GM19455 (cell line): ENCODE measurements at regions not wholly inside any gene's neighbourhood (a gene's known extent, or its start where the extent isn't known, plus 50 kb on each side); places are given as distances from the start of the nearest gene placed in this dataset.
"Not testable (repeated sequence)": the region's sequence is repeated elsewhere in the genome, so short reads cannot be mapped to it uniquely, and the experiment has no call there.

Experiments
- ATAC-seq: cut with Tn5 transposase; IDR thresholded peaks from one replicate; pipeline ENCODE4 v1.9.1; 2021; ENCODE audit not compliant: unreplicated experiment

DNA sequence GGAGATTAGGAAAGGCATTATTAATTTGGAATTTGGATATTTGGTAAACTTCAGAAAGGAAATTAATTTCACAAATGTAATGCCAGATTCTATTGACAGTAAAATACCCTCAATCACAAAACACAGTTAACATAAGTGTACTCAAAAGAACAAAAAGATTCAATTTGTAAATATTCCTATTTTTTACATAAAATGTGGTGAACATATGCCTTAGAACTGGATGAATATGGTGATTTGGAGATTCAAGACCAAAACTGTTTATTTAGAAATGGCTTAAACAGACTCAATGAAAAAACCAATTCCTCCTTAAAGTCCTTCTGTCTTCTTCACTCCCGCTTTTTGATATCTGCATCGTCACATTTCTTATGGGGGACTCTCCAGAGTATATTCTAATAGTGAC, 417.6 kb upstream of the TENM3 start:
- no peak for ATAC-seq

DNA sequence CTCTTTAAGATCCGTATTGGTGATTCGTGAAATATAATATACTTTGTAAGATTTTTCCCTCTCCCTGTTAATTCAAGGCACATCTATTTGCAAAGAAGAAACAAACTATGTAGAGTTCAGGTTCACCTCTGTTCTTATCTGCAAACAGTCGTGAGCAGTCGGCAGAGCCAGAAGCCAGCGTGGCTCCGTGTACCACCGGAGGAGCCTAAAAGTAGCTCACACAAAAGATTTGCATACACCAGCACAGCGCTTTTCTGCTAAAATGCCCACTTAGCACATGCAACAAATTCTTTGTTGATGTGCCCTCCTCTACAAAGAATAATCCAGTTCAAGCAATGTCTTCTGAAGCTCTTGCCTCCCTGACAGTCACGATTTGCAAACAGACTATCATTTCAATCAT, 416.0 kb upstream of the TENM3 start:
- no peak for ATAC-seq

DNA sequence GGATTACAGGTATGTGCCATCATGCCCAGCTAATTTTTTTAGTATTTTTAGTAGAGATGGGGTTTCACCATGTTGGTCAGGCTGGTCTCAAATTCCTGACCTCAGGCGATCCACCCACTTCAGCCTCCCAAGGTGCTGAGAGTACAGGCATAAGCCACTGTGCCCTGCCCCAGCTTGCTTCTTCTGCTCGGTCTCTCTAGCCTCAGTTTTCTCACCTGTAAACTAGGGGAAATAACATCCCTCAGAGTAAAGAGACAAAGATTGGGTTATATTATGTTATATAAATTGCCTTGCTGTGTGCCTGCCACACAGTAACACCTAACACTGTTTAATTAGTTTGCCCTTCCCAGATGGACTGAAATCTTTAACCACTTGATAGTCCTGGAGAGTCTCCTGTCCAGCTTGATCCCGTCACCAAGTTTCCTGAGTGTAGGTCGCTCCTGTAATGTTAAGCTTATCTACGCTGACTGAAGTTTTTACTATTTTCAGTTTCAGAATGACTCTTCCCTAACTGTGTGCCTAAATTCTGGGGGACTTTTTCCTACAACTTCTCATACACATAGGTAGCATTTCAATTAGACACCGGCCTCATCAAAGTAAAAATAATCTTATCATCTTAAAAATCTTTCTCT, 412.7 kb upstream of the TENM3 start:
- ATAC-seq: no peak

- no peak for ATAC-seq
Measured at GRCh38 chr4:181834071-181834470, 409.1 kb upstream of the TENM3 start.

GRCh38 chr4:181835348-181835747, 407.9 kb upstream of the TENM3 start:
- no peak for ATAC-seq

- no peak for ATAC-seq
Measured at GRCh38 chr4:181838253-181838652, 404.9 kb upstream of the TENM3 start.

GRCh38 chr4:181843797-181844196, 399.4 kb upstream of the TENM3 start:
- ATAC-seq: not testable (repeated sequence)

DNA sequence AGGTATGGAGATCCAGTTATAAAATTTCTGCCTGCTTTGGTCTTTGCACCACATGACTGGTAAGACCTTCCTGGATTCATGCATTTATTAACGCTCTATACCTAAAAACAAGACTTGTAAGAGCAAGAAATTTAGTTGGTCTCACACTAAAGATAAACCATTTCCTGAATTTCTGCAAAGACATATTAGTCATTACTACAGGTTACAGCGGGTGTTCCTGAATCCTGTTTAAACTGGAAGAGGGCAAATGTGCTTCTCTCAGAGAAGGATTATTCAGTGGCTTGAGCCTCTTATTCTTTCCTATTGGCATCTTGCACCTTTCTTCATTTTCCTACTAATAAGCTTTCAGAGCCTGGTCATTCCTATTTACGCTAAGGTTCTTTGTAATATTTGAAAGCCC, 397.6 kb upstream of the TENM3 start:
- ATAC-seq: no peak

- no peak for ATAC-seq
Measured at GRCh38 chr4:181846934-181847333, 396.3 kb upstream of the TENM3 start.

DNA sequence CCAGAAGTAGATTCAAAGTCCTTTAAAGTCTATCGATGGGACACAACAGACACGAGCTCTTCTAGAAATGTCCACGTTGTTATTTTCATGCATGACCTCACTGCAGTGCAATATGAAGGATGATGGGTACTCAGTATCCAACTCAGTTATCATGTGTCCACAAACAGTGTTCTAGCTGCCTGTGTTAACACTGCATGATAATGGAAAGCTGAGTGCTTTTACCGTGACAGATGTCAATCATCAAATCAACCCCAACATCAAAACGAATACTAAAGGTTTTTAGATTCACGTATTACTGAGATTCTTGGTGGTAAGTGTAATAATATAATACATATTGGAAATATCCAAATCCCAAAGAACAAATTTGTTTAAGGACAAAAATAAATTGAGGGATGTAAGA, 394.8 kb upstream of the TENM3 start:
- no peak for ATAC-seq

GRCh38 chr4:181849472-181849871, 393.7 kb upstream of the TENM3 start:
- ATAC-seq: no peak

DNA sequence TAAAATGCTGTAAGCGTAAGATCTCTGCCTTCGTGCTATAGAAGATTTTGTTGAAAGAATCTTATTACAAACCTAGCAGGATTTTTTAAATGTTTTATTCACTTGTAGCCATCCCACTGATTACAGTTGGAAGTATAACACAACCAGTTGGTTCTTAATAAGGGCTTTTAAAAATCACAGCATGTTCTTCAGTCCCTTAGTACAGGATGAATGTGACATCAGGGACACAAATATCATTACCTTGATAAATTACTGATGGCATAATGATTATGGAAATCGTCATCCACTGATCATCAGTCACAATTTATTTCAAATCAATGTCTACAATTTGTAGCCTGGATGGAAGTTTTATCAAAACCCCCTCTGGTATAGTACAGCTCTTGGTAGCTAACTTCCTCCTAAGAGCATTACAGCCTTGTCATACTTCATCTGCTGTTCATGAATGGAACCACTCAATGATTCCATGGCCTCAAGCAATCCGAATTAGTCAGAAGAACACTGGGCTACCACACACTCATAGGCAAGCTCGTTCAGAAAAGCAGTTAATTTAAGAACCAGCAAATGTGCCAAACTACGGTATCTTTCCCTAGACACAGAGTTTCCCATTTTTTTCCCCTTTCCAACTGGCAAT, 389.2 kb upstream of the TENM3 start:
- no peak for ATAC-seq

DNA sequence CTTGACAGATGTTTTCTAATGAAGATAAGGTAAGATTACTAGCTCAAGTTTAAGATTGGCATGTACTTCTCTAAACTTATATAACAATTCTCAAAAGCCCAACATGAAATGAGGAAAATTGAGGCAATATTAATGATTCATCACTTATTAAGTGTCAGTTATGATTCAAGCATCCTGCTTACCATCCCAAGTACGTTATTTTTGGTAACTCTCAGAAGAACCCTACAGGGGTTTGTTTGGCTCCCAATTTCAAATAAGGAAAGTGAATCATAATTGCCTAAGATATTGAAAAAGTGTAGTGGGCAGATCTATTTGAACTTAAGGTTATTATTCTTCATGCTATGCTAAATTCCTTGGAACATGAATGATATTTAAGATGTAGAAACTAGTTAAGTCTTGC, 387.9 kb upstream of the TENM3 start:
- ATAC-seq: no peak

DNA sequence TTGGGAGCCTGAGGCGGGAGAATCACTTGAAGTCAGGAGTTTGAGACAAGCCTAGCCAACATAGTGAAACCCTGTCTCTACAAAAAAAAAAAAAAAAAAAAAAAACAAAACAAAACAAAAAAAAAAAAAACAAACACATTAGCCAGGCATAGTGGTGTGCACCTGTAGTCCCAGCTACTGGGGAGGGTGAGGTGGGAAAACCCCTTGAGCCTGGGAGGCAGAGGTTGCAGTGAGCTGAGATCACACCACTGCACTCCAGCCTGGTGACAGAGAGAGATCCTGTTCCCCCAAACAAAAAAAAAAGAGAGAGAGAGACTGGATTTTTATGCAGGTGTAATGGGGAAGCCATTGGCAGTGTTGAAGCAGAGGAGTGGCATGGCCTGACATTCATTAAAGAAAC, 385.7 kb upstream of the TENM3 start:
- not testable (repeated sequence) for ATAC-seq

- no peak for ATAC-seq
Measured at GRCh38 chr4:181858741-181859140, 384.5 kb upstream of the TENM3 start.

- no peak for ATAC-seq
Measured at GRCh38 chr4:181859439-181859838, 383.8 kb upstream of the TENM3 start.

- ATAC-seq: no peak
Measured at GRCh38 chr4:181860157-181860556, 383.0 kb upstream of the TENM3 start.

DNA sequence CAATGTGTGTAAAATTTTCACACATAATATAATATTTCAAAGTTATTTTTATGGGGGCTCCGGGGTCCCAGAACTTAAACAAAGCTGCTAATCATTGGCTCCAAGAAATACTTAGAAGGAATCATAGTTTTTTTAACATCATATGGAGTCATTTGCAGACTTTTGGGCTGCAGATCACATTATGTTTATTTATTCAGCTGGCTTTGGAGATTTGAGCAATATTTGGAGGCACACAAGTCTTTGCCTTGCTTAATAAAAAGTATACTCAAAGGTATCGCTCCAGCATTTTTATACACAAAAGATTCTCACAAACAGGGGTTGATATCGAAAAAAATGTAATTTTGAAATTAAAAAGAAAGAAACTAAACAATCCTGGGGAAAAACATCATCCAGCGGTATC, 382.5 kb upstream of the TENM3 start:
- no peak for ATAC-seq

- ATAC-seq: no peak
Measured at GRCh38 chr4:181863856-181864255, 379.3 kb upstream of the TENM3 start.

DNA sequence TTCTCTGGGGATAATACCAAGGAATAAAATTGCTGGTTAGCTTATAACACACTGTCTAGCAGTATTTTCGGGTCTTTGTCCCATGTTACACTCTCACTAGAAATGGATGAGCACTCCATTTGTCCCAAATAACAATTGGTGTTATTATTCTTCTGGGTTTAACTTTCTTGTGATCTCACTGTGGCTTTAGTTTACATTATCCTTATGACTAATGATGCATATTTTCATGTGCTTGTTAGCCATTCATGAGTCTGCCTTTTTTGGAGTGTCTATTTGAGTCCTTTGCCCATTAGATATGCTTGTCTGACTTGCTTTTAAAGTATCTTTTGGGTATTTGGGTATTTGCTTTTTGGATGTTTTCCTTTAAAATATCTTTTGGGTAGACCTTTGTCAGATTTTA, 372.9 kb upstream of the TENM3 start:
- ATAC-seq: no peak

DNA sequence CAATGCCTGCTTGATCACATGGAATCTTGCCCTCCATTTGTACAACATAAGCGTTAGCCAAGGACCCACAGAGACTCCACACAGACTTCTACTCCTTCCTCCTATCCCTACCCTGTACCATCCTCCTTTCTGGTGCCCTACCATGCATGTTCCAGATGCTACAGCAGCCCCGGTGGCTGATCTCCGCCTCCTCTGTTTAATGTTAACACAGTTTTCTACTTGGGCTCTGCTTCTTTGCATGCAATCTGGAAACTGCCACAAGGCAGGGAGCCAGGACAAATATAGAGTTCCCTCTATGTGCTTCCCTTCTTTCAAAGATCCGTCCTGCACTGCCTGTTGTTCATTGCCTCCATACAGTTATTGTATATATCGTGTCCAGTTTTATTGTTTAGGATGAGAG, 368.6 kb upstream of the TENM3 start:
- ATAC-seq: no peak

DNA sequence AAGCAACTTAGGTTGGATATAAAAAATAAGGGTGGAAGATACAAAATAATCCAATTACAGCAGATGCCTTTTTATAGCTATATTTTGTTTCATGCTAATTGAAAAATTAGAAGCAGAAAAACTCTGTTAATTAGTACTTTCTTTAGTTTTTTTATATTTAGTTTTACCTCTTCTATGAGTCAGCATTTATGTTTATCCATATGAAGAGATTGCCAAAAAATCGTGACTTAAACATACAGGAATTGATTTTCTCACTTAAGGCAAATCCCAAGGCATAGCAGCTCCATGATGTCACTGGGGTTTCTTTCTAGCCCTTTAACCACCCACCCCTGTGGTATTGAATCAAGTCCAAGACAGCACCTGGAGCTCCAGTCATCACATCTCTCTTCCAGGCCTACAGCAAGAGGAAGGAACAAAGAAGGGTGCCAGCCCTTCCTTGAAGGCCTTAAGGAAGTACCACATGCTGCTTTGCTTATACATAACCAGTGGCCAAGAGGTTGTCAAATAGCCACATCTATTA, 365.8 kb upstream of the TENM3 start:
- ATAC-seq: no peak

DNA sequence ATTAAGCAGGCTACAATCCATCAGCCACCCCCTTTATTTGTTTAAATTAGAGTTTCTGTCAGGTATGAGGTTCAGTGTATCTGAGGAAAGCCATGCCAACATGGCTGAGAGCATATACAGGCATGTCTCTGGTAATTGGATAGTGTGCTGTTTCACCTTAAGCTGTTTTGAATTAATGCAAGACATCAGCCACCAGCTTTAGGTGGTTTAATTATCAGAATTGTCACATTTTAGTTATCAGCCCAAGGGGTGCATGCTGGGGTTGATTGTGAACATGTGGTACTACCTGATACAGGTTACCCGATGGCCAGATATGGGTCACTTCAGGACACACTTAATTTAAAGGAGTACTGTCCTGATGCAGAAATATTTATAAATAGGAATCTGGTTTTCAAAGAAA, 353.2 kb upstream of the TENM3 start:
- no peak for ATAC-seq
